IMR-90 (cell line): ENCODE measurements at regions not wholly inside any gene's neighbourhood (a gene's known extent, or its start where the extent isn't known, plus 50 kb on each side); places are given as distances from the start of the nearest gene placed in this dataset.

ENCODE experiments used
- ATAC-seq: fragments of 200-7000 bp; cut with Tn5 transposase; 2 replicates; pipeline ENCODE4 v1.9.1; 2020; ENCODE audit warnings: low read depth, mild to moderate bottlenecking, moderate library complexity
- BruUV-seq: library from RNA; stranded (reverse); fragments of 400-500 nt; replicated peaks from 2 replicates; lab custom pipeline; 2021; lab: Mats Ljungman, UMichigan
- CTCF ChIA-PET: fragments of 300-600 bp; formaldehyde crosslinking; extraction: SDS; loops from one replicate; lab custom pipeline; 2021; ENCODE audit warnings: antibody characterized with exemption; lab: Yijun Ruan, JAX
- POLR2A ChIA-PET: fragments of 300-600 bp; sonication (Branson Sonifier 250); formaldehyde crosslinking; loops from one replicate; lab custom pipeline; 2022; ENCODE audit warnings: antibody characterized with exemption; ENCODE audit not compliant: unreplicated experiment; lab: Charles Lee
- DNase-seq: peaks from one replicate; pipeline ENCODE4 v3.0.0; 2013
- H2AFZ ChIP-seq: replicated peaks from 2 replicates; pipeline ENCODE3; 2013; ENCODE audit warnings: low read length, mild to moderate bottlenecking; ENCODE audit not compliant: poor library complexity
- H2AK5ac ChIP-seq: 2 replicates; pipeline ENCODE4 v1.6.1; 2013; ENCODE audit warnings: low read depth, low read length, inconsistent platforms
- H2AK9ac ChIP-seq: replicated peaks from 2 replicates; pipeline ENCODE3; 2013; ENCODE audit warnings: mild to moderate bottlenecking, low read depth, low read length, moderate library complexity; ENCODE audit not compliant: poor library complexity
- H2BK120ac ChIP-seq: 2 replicates; pipeline ENCODE4 v1.6.1; 2013; ENCODE audit warnings: low read depth, low read length, inconsistent platforms
- H2BK15ac ChIP-seq: 3 replicates; pipeline ENCODE4 v1.6.1; 2013; ENCODE audit warnings: low read depth, low read length, inconsistent platforms
- H2BK20ac ChIP-seq: 2 replicates; pipeline ENCODE4 v1.6.1; 2013; ENCODE audit warnings: low read depth, mild to moderate bottlenecking, inconsistent platforms, low read length, moderate library complexity
- H2BK5ac ChIP-seq: 2 replicates; pipeline ENCODE4 v1.6.1; 2013; ENCODE audit warnings: mild to moderate bottlenecking, low read depth, low read length, inconsistent platforms; ENCODE audit not compliant: poor library complexity, severe bottlenecking
- H3K14ac ChIP-seq: replicated peaks from 2 replicates; pipeline ENCODE4 v1.6.1; 2013; ENCODE audit warnings: low read depth, low read length, inconsistent platforms
- H3K18ac ChIP-seq: 2 replicates; pipeline ENCODE4 v1.6.1; 2013; ENCODE audit warnings: low read depth, low read length, control low read depth
- H3K23ac ChIP-seq: 2 replicates; pipeline ENCODE4 v1.6.1; 2013; ENCODE audit warnings: low read depth, low read length, inconsistent platforms
- H3K27ac ChIP-seq: 2 replicates; pipeline ENCODE4 v1.5.1; 2013; ENCODE audit warnings: mild to moderate bottlenecking, control low read depth, low read length; ENCODE audit not compliant: insufficient read depth
- H3K27me3 ChIP-seq: 2 replicates; pipeline ENCODE4 v1.6.1; 2013; ENCODE audit warnings: low read length; ENCODE audit not compliant: control insufficient read depth, insufficient read depth
- H3K36me3 ChIP-seq: 2 replicates; pipeline ENCODE4 v1.6.1; 2013; ENCODE audit warnings: low read length, mixed read lengths; ENCODE audit not compliant: control insufficient read depth, insufficient read depth
- H3K4ac ChIP-seq: 2 replicates; pipeline ENCODE4 v1.6.1; 2013; ENCODE audit warnings: low read depth, low read length, inconsistent platforms
- H3K4me1 ChIP-seq: 2 replicates; pipeline ENCODE4 v1.6.1; 2013; ENCODE audit warnings: low read length, mixed read lengths; ENCODE audit not compliant: control insufficient read depth, insufficient read depth
- H3K4me2 ChIP-seq: 2 replicates; pipeline ENCODE4 v1.6.1; 2013; ENCODE audit warnings: low read depth, mild to moderate bottlenecking, control low read depth, low read length, moderate library complexity
- H3K4me3 ChIP-seq: 2 replicates; pipeline ENCODE4 v1.5.1; 2013; ENCODE audit warnings: low read depth, mild to moderate bottlenecking, control low read depth, low read length, moderate library complexity; ENCODE audit not compliant: insufficient read depth
- H3K56ac ChIP-seq: 2 replicates; pipeline ENCODE4 v1.6.1; 2013; ENCODE audit warnings: low read length, inconsistent platforms; ENCODE audit not compliant: insufficient read depth; ENCODE audit errors: extremely low read depth
- H3K79me1 ChIP-seq, 2 experiments: 2 replicates each; pipeline ENCODE4 v1.6.1; 2013; ENCODE audit warnings: low read length in 2 of 2, inconsistent platforms in 1 of 2, low read depth in 1 of 2
- H3K9ac ChIP-seq: 2 replicates; pipeline ENCODE4 v1.6.1; 2013; ENCODE audit warnings: low read depth, low read length, control low read depth
- H3K9me1 ChIP-seq: 2 replicates; pipeline ENCODE4 v1.6.1; 2013; ENCODE audit warnings: low read length, inconsistent platforms; ENCODE audit not compliant: insufficient read depth
- H3K9me3 ChIP-seq: 2 replicates; pipeline ENCODE4 v1.6.1; 2013; ENCODE audit warnings: low read length; ENCODE audit not compliant: control insufficient read depth, insufficient read depth
- H4K20me1 ChIP-seq: 2 replicates; pipeline ENCODE4 v1.6.1; 2013; ENCODE audit warnings: low read length, inconsistent platforms; ENCODE audit not compliant: insufficient read depth
- H4K5ac ChIP-seq: 2 replicates; pipeline ENCODE4 v1.6.1; 2013; ENCODE audit warnings: mild to moderate bottlenecking, low read depth, low read length, control low read depth
- H4K8ac ChIP-seq, 2 experiments: 2 replicates each; pipeline ENCODE4 v1.6.1; 2013; ENCODE audit warnings: low read depth in 2 of 2, low read length in 2 of 2, control low read depth in 1 of 2, inconsistent platforms in 1 of 2
- H4K91ac ChIP-seq: 2 replicates; pipeline ENCODE4 v1.6.1; 2013; ENCODE audit warnings: low read depth, low read length, inconsistent platforms; ENCODE audit not compliant: insufficient read depth
- BHLHE40 ChIP-seq: fragments of 150-350 bp; IDR thresholded peaks from 2 replicates; pipeline ENCODE4 v1.6.1; 2016; ENCODE audit warnings: mild to moderate bottlenecking, low read depth, low read length
- CHD1 ChIP-seq: IDR thresholded peaks from 2 replicates; pipeline ENCODE4 v1.6.1; 2012; ENCODE audit warnings: low read depth, low read length, improper control_type of control experiment
- CTCF ChIP-seq: conservative IDR thresholded peaks from 2 replicates; pipeline ENCODE4 v1.5.1; 2012; ENCODE audit warnings: mild to moderate bottlenecking, low read depth, low read length, improper control_type of control experiment
- FOS ChIP-seq: fragments of 150-350 bp; IDR thresholded peaks from 2 replicates; pipeline ENCODE4 v1.6.1; 2016; ENCODE audit warnings: low read depth, low read length
- MAFK ChIP-seq: IDR thresholded peaks from 2 replicates; pipeline ENCODE4 v1.6.1; 2012; ENCODE audit warnings: low read depth, low read length, improper control_type of control experiment
- POLR2A ChIP-seq: IDR thresholded peaks from 2 replicates; pipeline ENCODE4 v1.6.1; 2012; ENCODE audit warnings: mild to moderate bottlenecking, low read depth, low read length
- RAD21 ChIP-seq: IDR thresholded peaks from 2 replicates; pipeline ENCODE4 v1.6.1; 2012; ENCODE audit warnings: low read length, improper control_type of control experiment
- RCOR1 ChIP-seq: IDR thresholded peaks from 2 replicates; pipeline ENCODE4 v1.6.1; 2012; ENCODE audit warnings: mild to moderate bottlenecking, low read length, improper control_type of control experiment; ENCODE audit not compliant: insufficient replicate concordance
- RFX5 ChIP-seq: IDR thresholded peaks from 2 replicates; pipeline ENCODE4 v1.8.0; 2012; ENCODE audit warnings: low read depth, mild to moderate bottlenecking, low read length, moderate library complexity
- SMC3 ChIP-seq: fragments of 150-350 bp; IDR thresholded peaks from 2 replicates; pipeline ENCODE4 v1.6.1; 2016; ENCODE audit warnings: low read depth, mild to moderate bottlenecking, antibody characterized with exemption, low read length, moderate library complexity
- USF2 ChIP-seq: fragments of 150-350 bp; IDR thresholded peaks from 2 replicates; pipeline ENCODE4 v1.6.1; 2017; ENCODE audit warnings: mild to moderate bottlenecking, antibody characterized with exemption, low read length, low read depth
- dilution Hi-C: fragments of 300-500 bp; cut with HindIII; formaldehyde crosslinking; loops from one replicate; pipeline ENCODE4 v1.14.3; 2018; ENCODE audit warnings: low sequenced_read_pairs; ENCODE audit not compliant: unreplicated experiment
- in situ Hi-C: fragments of 300-500 bp; cut with MboI; formaldehyde crosslinking; loops from 3 replicates; pipeline ENCODE4 v1.14.3; 2019; ENCODE audit warnings: low sequenced_read_pairs, inconsistent platforms, mixed read lengths
- intact Hi-C: fragments of 100-400 bp; cut with micrococcal nuclease; formaldehyde crosslinking; loops from 2 replicates; pipeline ENCODE4 v1.10.0; 2022

GRCh38 chr16:54879681-54880080, 51.0 kb upstream of the IRX5 start:
- H3K18ac ChIP-seq = no peak overlapping the region
- H2BK15ac ChIP-seq = no peak overlapping the region
- no peaks in the 10 kb centered on the region for H3K36me3 ChIP-seq
- dilution Hi-C loops (no loop called here), intact Hi-C loops (no loop called here), in situ Hi-C loops (no loop called here)
- H3K27me3 ChIP-seq = no peaks in the 10 kb centered on the region
- H3K27ac ChIP-seq = no peak overlapping the region
- H3K9ac ChIP-seq = no peak overlapping the region
- H3K4me2 ChIP-seq = no peak overlapping the region
- ATAC-seq (no peak), DNase-seq (no peak)
- CTCF ChIA-PET = no interaction called here
- no peak overlapping the region for H4K8ac ChIP-seq
- no peak overlapping the region for H4K5ac ChIP-seq
- H2AFZ ChIP-seq = no peak overlapping the region
- peaks cover 4% of the 10 kb centered on the region; the same call in 1 of the 2 replicates for H3K9me3 ChIP-seq
- H3K4me1 ChIP-seq = no peaks in the 10 kb centered on the region
- POLR2A ChIA-PET = no interaction called here
- H2BK120ac ChIP-seq = no peak overlapping the region
- BruUV-seq = no TSS peak
- H3K9me1 ChIP-seq = no peaks in the 10 kb centered on the region
- H3K14ac ChIP-seq = no peak overlapping the region
- H3K4ac ChIP-seq = no peak overlapping the region
- H4K20me1 ChIP-seq = no peaks in the 10 kb centered on the region
- no peak for TF ChIP-seq SMC3
- no peak for TF ChIP-seq CTCF
- no peak for TF ChIP-seq CHD1
- no peak for TF ChIP-seq FOS
- TF ChIP-seq RCOR1 = no peak
- no peak for TF ChIP-seq RAD21
- TF ChIP-seq RFX5 = no peak
- no peak for TF ChIP-seq MAFK
- TF ChIP-seq USF2 = no peak
- TF ChIP-seq POLR2A = no peak
- no peak for TF ChIP-seq BHLHE40
- H4K91ac ChIP-seq = no peak overlapping the region
- H2BK20ac ChIP-seq = no peak overlapping the region
- H2AK9ac ChIP-seq = no peak overlapping the region
- no peak overlapping the region for H3K56ac ChIP-seq
- no peak overlapping the region for H2AK5ac ChIP-seq
- H3K79me1 ChIP-seq = no peaks in the 10 kb centered on the region
- H3K23ac ChIP-seq = no peak overlapping the region
- H2BK5ac ChIP-seq = no peak overlapping the region
- H3K4me3 ChIP-seq = no peak overlapping the region
